SK-N-SH (cell line): ENCODE measurements at regions not wholly inside any gene's neighbourhood (a gene's known extent, or its start where the extent isn't known, plus 50 kb on each side); places are given as distances from the start of the nearest gene placed in this dataset.

Experiments
- CTCF ChIA-PET: fragments of 300-600, 350-600 bp; formaldehyde crosslinking; extraction: SDS; loops from one replicate; lab custom pipeline; 2021; lab: Yijun Ruan, JAX
- POLR2A ChIA-PET: fragments of 350-600 bp; sonication (Branson Sonifier 250); formaldehyde crosslinking; extraction: SDS; loops from one replicate; lab custom pipeline; 2020; ENCODE audit warnings: antibody characterized with exemption, inconsistent platforms; lab: Yijun Ruan, JAX
- DNase-seq: peaks from one replicate; pipeline ENCODE4 v3.0.0; 2012
- H2AFZ ChIP-seq: fragments of 200-600 bp; sonication (generic); 2 replicates; pipeline ENCODE4 v1.8.1; 2016; ENCODE audit warnings: antibody characterized with exemption, mild to moderate bottlenecking, low read depth
- H3F3A ChIP-seq: fragments of 200-600 bp; sonication (generic); replicated peaks from 2 replicates; pipeline ENCODE3; 2016; ENCODE audit warnings: antibody characterized with exemption, mild to moderate bottlenecking; ENCODE audit not compliant: insufficient read depth
- H3K27ac ChIP-seq, 2 experiments: fragments of 200-500 bp in 1 of 2; fragments of 200-600 bp in 1 of 2; sonication (Bioruptor generic) in 1 of 2; sonication (generic), shearing (Covaris generic) in 1 of 2; 2 replicates each; pipeline versions ENCODE4 v1.5.1 to v1.6.1; 2014 to 2016; ENCODE audit warnings: low read depth in 2 of 2, inconsistent platforms in 1 of 2, low read length in 1 of 2, mild to moderate bottlenecking in 1 of 2, mixed read lengths in 1 of 2
- H3K27me3 ChIP-seq: fragments of 200-600 bp; sonication (generic), shearing (Covaris generic); 2 replicates; pipeline ENCODE4 v1.6.1; 2016; ENCODE audit warnings: mixed run types; ENCODE audit not compliant: insufficient read depth
- H3K36me3 ChIP-seq, 2 experiments: fragments of 200-500 bp in 1 of 2; fragments of 200-600 bp in 1 of 2; sonication (Bioruptor generic) in 1 of 2; sonication (generic) in 1 of 2; replicated peaks in 1 of 2; 2 replicates each; pipeline versions ENCODE3 to v1.5.1; 2014 to 2016; ENCODE audit warnings: low read length in 1 of 2, mild to moderate bottlenecking in 1 of 2; ENCODE audit not compliant: insufficient read depth in 2 of 2, control insufficient read depth in 1 of 2
- H3K4me1 ChIP-seq, 2 experiments: fragments of 200-500 bp in 1 of 2; fragments of 200-600 bp in 1 of 2; sonication (Bioruptor generic) in 1 of 2; sonication (generic), shearing (Covaris generic) in 1 of 2; 2 replicates each; pipeline versions ENCODE4 v1.5.1 to v1.6.1; 2014 to 2016; ENCODE audit warnings: low read depth in 1 of 2, low read length in 1 of 2, mixed run types in 1 of 2; ENCODE audit not compliant: insufficient read depth in 2 of 2, control insufficient read depth in 1 of 2
- H3K4me2 ChIP-seq: fragments of 200-600 bp; sonication (generic), shearing (Covaris generic); 2 replicates; pipeline ENCODE4 v1.6.1; 2017; ENCODE audit warnings: mixed run types
- H3K4me3 ChIP-seq, 2 experiments: fragments of 200-500 bp in 1 of 2; fragments of 200-600 bp in 1 of 2; sonication (Bioruptor generic) in 1 of 2; sonication (generic), shearing (Covaris generic) in 1 of 2; 2 replicates each; pipeline versions ENCODE4 v1.5.1 to v1.8.1; 2014 to 2016; ENCODE audit warnings: low read depth in 2 of 2, inconsistent platforms in 1 of 2, low read length in 1 of 2, mild to moderate bottlenecking in 1 of 2, mixed read lengths in 1 of 2, moderate library complexity in 1 of 2
- H3K79me2 ChIP-seq: fragments of 200-600 bp; sonication (generic); 2 replicates; pipeline ENCODE4 v1.8.1; 2017; ENCODE audit warnings: mild to moderate bottlenecking; ENCODE audit not compliant: insufficient read depth
- H3K9ac ChIP-seq: fragments of 200-600 bp; sonication (generic); 2 replicates; pipeline ENCODE4 v1.6.1; 2017; ENCODE audit warnings: mixed run types
- H3K9me2 ChIP-seq: fragments of 200-600 bp; sonication (generic); 2 replicates; pipeline ENCODE4 v1.6.1; 2017; ENCODE audit warnings: mixed run types
- H3K9me3 ChIP-seq: fragments of 200-600 bp; sonication (generic); 2 replicates; pipeline ENCODE4 v1.6.1; 2017; ENCODE audit warnings: mixed run types, mild to moderate bottlenecking, moderate library complexity
- H4K20me1 ChIP-seq: fragments of 200-600 bp; sonication (generic); 2 replicates; pipeline ENCODE4 v1.6.1; 2017; ENCODE audit warnings: mild to moderate bottlenecking, mixed run types; ENCODE audit not compliant: insufficient read depth
- GABPA ChIP-seq: IDR thresholded peaks from 2 replicates; pipeline ENCODE4 v1.4.0; 2012; ENCODE audit warnings: low read depth, mild to moderate bottlenecking
- GATA2 ChIP-seq: sonication (generic); formaldehyde crosslinking; IDR thresholded peaks from 2 replicates; pipeline ENCODE4 v1.5.0; 2020; ENCODE audit warnings: mild to moderate bottlenecking, missing genetic modification reagents
- IRF3 ChIP-seq: fragments of 150-350 bp; IDR thresholded peaks from 2 replicates; pipeline ENCODE4 v1.6.1; 2016; ENCODE audit warnings: mild to moderate bottlenecking, low read depth, low read length
- JUND ChIP-seq: IDR thresholded peaks from 2 replicates; pipeline ENCODE4 v1.4.0; 2012
- MEF2A ChIP-seq: IDR thresholded peaks from 2 replicates; pipeline ENCODE4 v1.4.0; 2012; ENCODE audit warnings: low read depth, borderline replicate concordance
- MXI1 ChIP-seq: IDR thresholded peaks from 2 replicates; pipeline ENCODE4 v1.6.1; 2012; ENCODE audit warnings: mild to moderate bottlenecking, low read depth, low read length, improper control_type of control experiment
- NFIC ChIP-seq: IDR thresholded peaks from 2 replicates; pipeline ENCODE4 v1.4.0; 2012; ENCODE audit warnings: borderline replicate concordance
- NRF1 ChIP-seq: IDR thresholded peaks from 2 replicates; pipeline ENCODE4 v1.6.1; 2012; ENCODE audit warnings: low read depth, mild to moderate bottlenecking, low read length
- RAD21 ChIP-seq: IDR thresholded peaks from 2 replicates; pipeline ENCODE4 v1.6.1; 2012; ENCODE audit warnings: mild to moderate bottlenecking, low read length
- RCOR1 ChIP-seq: fragments of 150-350 bp; IDR thresholded peaks from 2 replicates; pipeline ENCODE4 v1.6.1; 2017; ENCODE audit warnings: antibody characterized with exemption, low read length
- REST ChIP-seq: IDR thresholded peaks from 2 replicates; pipeline ENCODE4 v1.6.1; 2012; ENCODE audit warnings: mild to moderate bottlenecking, low read depth, low read length, moderate library complexity
- RFX5 ChIP-seq: IDR thresholded peaks from 2 replicates; pipeline ENCODE4 v1.6.1; 2012; ENCODE audit warnings: mild to moderate bottlenecking, improper control_type of control experiment, low read length
- RXRA ChIP-seq: IDR thresholded peaks from 2 replicates; pipeline ENCODE4 v1.4.0; 2012; ENCODE audit warnings: low read depth, mild to moderate bottlenecking, borderline replicate concordance
- SMC3 ChIP-seq: IDR thresholded peaks from 2 replicates; pipeline ENCODE4 v1.6.1; 2012; ENCODE audit warnings: low read depth, low read length, improper control_type of control experiment
- TCF12 ChIP-seq: IDR thresholded peaks from 2 replicates; pipeline ENCODE4 v1.4.0; 2012
- TEAD4 ChIP-seq: IDR thresholded peaks from 2 replicates; pipeline ENCODE4 v1.4.0; 2012; ENCODE audit warnings: mild to moderate bottlenecking, borderline replicate concordance; ENCODE audit not compliant: insufficient read depth
- USF2 ChIP-seq: fragments of 150-350 bp; IDR thresholded peaks from 2 replicates; pipeline ENCODE4 v1.6.1; 2017; ENCODE audit warnings: antibody characterized with exemption, low read length, low read depth, borderline replicate concordance
- WGBS: methylation state at CpG from one replicate; pipeline ENCODE4 v1.1.6; 2017; ENCODE audit warnings: low lambda C conversion rate; 5-methylcytosine and 5-hydroxymethylcytosine counted together

- Histone ChIP-seq H3K4me3 (no peak overlapping the region), H3K36me3 (no peaks in the 10 kb centered on the region), H3F3A (peaks cover 4% of the 10 kb centered on the region), H3K27me3 (no peaks in the 10 kb centered on the region), H3K4me1 (no peaks in the 10 kb centered on the region), H3K4me2 (no peak overlapping the region), H3K79me2 (no peaks in the 10 kb centered on the region), H2AFZ (no peak overlapping the region), H3K27ac (no peak overlapping the region), H3K9me3 (no peaks in the 10 kb centered on the region), H3K9me2 (no peaks in the 10 kb centered on the region), H4K20me1 (no peaks in the 10 kb centered on the region), H3K9ac (no peak overlapping the region)
- DNase-seq: no peak
- POLR2A ChIA-PET: no interaction called here
- CTCF ChIA-PET: no interaction called here
- WGBS: 38% methylated on average over 2 of the region's 2 CpGs
- TF ChIP-seq TCF12 (no peak), RCOR1 (no peak), NFIC (no peak)
These were observed 222.1 kb upstream of the CFAP20DC start for GRCh38 chr3:59271971-59272370.

GRCh38 chr3:59270921-59271320 is 221.1 kb upstream of the CFAP20DC start:
- peaks cover 5% of the 10 kb centered on the region for H3F3A ChIP-seq
- H3K9me3 ChIP-seq: no peaks in the 10 kb centered on the region
- H3K9ac ChIP-seq: no peak overlapping the region
- DNase-seq: no peak
- WGBS: 75% methylated on average over 4 of the region's 4 CpGs
- ChIA-PET POLR2A (no interaction called here), CTCF (no interaction called here)
- no peaks in the 10 kb centered on the region for H3K4me1 ChIP-seq
- H3K27ac ChIP-seq: no peak overlapping the region
- no peak overlapping the region for H3K4me3 ChIP-seq
- TF ChIP-seq GATA2 (no peak), REST (no peak), RFX5 (no peak), RAD21 (no peak), GABPA (no peak), MEF2A (no peak), TEAD4 (no peak)
- H3K9me2 ChIP-seq: no peaks in the 10 kb centered on the region
- no peaks in the 10 kb centered on the region for H4K20me1 ChIP-seq
- no peaks in the 10 kb centered on the region for H3K79me2 ChIP-seq
- no peak overlapping the region for H3K4me2 ChIP-seq
- H2AFZ ChIP-seq: no peak overlapping the region
- H3K27me3 ChIP-seq: no peaks in the 10 kb centered on the region
- no peaks in the 10 kb centered on the region for H3K36me3 ChIP-seq

- POLR2A ChIA-PET: no interaction called here
- peaks cover 0 to 4% of the 10 kb centered on the region in 2 experiments; a peak in 1 of 4 replicates for H3K4me1 ChIP-seq
- no peaks in the 10 kb centered on the region for H4K20me1 ChIP-seq
- no peaks in the 10 kb centered on the region for H3K79me2 ChIP-seq
- WGBS: 57% methylated on average over 2 of the region's 2 CpGs
- no peak overlapping the region for H3K9ac ChIP-seq
- no peak overlapping the region for H2AFZ ChIP-seq
- H3K4me2 ChIP-seq: no peak overlapping the region
- no peaks in the 10 kb centered on the region for H3K27me3 ChIP-seq
- H3K4me3 ChIP-seq: no peak overlapping the region
- no peaks in the 10 kb centered on the region for H3K9me2 ChIP-seq
- no peak overlapping the region for H3K27ac ChIP-seq
- H3F3A ChIP-seq: peaks cover 5% of the 10 kb centered on the region
- H3K36me3 ChIP-seq: no peaks in the 10 kb centered on the region
- no peaks in the 10 kb centered on the region for H3K9me3 ChIP-seq
- CTCF ChIA-PET: no interaction called here
- DNase-seq: no peak
- TF ChIP-seq USF2: no peak
- TF ChIP-seq NRF1: no peak
- TF ChIP-seq NFIC: no peak
- no peak for TF ChIP-seq JUND
- no peak for TF ChIP-seq GATA2
- no peak for TF ChIP-seq RXRA
- TF ChIP-seq MXI1: no peak
- TF ChIP-seq IRF3: no peak
- TF ChIP-seq MEF2A: no peak
- TF ChIP-seq SMC3: no peak
These were observed 220.4 kb upstream of the CFAP20DC start for GRCh38 chr3:59270209-59270608.
